ENCODE measurements at regions not wholly inside any gene's neighbourhood (a gene's known extent, or its start where the extent isn't known, plus 50 kb on each side); places are given as distances from the start of the nearest gene placed in this dataset.

DNA sequence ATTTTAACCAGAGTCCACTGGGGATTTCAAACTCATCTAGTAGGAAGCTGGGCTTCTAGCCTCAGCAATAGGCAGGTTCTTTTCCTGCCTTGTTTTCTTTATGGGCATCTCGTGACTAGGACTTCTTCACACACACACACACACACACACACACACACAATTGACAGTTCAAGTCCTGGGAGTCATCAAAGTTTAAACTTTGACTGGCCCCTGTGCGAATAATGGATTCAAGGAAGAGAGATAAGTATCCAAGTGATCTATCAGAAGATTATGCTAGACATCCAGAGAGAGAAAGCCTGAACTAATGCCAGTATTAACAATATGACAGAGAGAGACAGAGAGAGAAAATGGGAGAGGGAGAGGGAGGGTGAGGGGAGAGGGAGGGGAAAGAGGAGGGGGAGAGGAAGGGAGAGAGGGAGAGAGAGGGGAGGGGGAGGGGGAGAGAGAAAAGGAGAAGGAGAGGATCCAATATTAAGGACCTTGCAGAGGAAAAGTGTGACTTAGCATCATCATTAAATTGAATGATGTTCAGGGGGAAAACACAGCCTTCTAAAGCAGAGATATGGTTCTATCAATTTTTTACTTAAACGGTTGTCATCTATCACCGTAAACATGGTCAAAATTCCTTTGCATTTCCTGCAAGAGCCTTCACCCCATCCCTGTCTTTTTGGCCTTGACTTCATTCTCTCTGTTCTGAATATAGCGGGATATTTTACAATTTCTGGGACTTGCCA, 327.6 kb upstream of the ZEB2 start:
- TF ChIP-seq, protein P1, sequence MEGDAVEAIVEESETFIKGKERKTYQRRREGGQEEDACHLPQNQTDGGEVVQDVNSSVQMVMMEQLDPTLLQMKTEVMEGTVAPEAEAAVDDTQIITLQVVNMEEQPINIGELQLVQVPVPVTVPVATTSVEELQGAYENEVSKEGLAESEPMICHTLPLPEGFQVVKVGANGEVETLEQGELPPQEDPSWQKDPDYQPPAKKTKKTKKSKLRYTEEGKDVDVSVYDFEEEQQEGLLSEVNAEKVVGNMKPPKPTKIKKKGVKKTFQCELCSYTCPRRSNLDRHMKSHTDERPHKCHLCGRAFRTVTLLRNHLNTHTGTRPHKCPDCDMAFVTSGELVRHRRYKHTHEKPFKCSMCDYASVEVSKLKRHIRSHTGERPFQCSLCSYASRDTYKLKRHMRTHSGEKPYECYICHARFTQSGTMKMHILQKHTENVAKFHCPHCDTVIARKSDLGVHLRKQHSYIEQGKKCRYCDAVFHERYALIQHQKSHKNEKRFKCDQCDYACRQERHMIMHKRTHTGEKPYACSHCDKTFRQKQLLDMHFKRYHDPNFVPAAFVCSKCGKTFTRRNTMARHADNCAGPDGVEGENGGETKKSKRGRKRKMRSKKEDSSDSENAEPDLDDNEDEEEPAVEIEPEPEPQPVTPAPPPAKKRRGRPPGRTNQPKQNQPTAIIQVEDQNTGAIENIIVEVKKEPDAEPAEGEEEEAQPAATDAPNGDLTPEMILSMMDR (conservative IDR thresholded peaks at IDR 0.05; ENCODE audit: low read depth, low read length) = no peak
- no peak for TF ChIP-seq EZH2 (IDR thresholded peaks at IDR 0.05; ENCODE audit: borderline replicate concordance, low read depth, low read length, poor library complexity, severe bottlenecking)
